Choroid plexus epithelial cell (primary cell): ENCODE measurements at regions not wholly inside any gene's neighbourhood (a gene's known extent, or its start where the extent isn't known, plus 50 kb on each side); places are given as distances from the start of the nearest gene placed in this dataset.

Experiments
- DNase-seq: peaks from one replicate; pipeline ENCODE4 v3.0.0-alpha.2; 2010; ENCODE audit warnings: low read depth
- H3K4me3 ChIP-seq: 2 replicates; pipeline ENCODE4 v1.5.1; 2011; ENCODE audit warnings: low read depth, mild to moderate bottlenecking, control low read depth, low read length, moderate library complexity
- TF ChIP-seq, protein P1 (sequence below): conservative IDR thresholded peaks from 2 replicates; pipeline ENCODE4 v1.5.1; 2011; ENCODE audit warnings: low read depth, mild to moderate bottlenecking, control low read depth, inconsistent platforms, low read length, moderate library complexity

DNA sequence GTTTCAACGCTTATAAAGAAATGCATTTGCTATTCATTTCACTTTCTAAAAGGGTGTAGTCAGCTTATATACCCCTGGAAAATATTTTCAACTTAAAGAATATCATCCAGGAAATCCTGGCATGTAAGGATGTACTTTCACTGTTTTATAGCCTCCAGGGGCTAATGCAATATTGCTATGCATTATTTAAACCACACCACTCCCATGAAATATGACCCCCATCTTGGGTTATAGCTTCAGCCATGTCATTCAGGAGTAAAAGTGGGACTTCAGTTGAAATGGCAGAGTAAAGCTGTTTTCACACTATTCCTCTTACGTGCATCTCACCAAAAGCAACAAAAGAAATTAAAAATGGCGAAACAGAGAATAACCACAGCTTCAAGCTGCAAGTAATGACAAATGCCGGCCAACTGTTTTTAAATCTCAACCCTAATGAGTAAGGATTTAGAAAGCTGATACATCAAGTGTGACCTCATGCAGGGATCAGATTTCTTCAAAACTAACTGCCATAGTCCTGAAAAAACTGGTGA lies 84.5 kb downstream of the COL6A6 start:
- peak; percentile 12 for DNase-seq
- TF ChIP-seq, protein P1, sequence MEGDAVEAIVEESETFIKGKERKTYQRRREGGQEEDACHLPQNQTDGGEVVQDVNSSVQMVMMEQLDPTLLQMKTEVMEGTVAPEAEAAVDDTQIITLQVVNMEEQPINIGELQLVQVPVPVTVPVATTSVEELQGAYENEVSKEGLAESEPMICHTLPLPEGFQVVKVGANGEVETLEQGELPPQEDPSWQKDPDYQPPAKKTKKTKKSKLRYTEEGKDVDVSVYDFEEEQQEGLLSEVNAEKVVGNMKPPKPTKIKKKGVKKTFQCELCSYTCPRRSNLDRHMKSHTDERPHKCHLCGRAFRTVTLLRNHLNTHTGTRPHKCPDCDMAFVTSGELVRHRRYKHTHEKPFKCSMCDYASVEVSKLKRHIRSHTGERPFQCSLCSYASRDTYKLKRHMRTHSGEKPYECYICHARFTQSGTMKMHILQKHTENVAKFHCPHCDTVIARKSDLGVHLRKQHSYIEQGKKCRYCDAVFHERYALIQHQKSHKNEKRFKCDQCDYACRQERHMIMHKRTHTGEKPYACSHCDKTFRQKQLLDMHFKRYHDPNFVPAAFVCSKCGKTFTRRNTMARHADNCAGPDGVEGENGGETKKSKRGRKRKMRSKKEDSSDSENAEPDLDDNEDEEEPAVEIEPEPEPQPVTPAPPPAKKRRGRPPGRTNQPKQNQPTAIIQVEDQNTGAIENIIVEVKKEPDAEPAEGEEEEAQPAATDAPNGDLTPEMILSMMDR: no peak
- H3K4me3 ChIP-seq: no peak overlapping the region

DNA sequence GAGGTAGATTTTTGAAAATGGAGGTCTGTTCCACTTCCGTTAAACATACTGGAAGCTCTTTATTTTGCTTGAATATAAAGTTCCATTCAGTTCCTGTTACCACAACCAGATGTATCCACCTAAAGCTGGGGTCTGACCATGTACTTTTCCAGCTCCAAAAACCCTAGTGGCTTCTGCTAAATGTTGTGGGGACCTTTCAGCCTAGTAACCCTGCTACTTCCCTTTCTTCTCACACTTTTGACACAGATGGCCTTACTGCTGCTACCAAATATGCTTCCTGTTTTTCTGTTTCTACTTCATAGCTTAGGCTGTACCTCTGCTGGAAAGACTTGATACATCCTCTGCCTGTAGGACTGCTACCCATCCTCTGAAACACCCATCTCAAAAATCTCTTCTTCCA lies 87.8 kb downstream of the COL6A6 start:
- DNase-seq: no peak
- TF ChIP-seq, protein P1: no peak
- no peak overlapping the region for H3K4me3 ChIP-seq

DNA sequence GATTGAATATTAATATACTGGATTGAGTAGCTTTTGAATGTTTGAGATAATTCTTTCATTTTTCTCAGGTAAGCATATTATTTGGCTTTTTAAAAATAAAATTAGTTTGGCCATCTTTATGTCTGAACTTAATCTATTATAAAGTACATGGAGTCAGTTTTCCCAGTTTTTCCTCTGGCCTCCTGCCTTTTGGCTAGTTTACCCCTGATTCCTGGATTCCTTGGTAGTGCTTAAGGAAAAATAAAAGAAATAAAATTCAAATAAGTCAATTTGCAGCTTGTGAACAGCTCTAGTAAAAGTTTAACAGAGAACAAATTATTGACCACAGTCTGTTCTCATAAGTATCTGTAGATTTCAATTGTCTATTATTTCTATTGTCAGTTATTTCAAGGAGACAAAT lies 89.4 kb downstream of the COL6A6 start:
- TF ChIP-seq, protein P1: no peak
- DNase-seq: no peak
- no peak overlapping the region for H3K4me3 ChIP-seq

DNA sequence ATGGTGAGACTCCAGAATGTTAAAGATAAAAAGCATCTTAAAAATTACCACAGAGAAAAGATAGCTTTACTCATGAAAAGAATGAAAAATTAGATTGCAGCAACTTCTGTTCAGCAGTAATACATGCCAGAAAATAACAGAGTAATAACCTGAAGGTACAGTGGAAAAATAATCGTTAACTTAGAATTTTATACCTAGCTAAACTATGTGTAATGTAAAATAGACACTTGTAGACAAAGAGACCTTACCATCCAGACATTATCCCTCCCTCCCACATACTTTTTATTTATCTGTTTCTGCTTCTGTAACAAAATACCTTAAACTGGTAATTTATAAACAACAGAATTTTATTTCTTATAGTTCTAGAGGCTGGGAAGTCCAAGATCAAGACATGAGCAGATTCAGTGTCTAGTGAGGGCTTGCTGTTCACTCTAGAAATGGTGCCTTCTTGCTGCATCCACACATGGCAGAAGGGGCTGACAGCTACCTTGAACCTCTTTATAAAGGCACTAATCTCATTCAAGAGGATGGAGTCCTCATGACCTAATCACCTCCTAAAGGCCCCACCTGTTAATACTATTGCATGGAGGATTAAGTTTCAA lies 90.7 kb downstream of the COL6A6 start:
- DNase-seq: no peak
- TF ChIP-seq, protein P1: no peak
- H3K4me3 ChIP-seq: no peak overlapping the region

DNA sequence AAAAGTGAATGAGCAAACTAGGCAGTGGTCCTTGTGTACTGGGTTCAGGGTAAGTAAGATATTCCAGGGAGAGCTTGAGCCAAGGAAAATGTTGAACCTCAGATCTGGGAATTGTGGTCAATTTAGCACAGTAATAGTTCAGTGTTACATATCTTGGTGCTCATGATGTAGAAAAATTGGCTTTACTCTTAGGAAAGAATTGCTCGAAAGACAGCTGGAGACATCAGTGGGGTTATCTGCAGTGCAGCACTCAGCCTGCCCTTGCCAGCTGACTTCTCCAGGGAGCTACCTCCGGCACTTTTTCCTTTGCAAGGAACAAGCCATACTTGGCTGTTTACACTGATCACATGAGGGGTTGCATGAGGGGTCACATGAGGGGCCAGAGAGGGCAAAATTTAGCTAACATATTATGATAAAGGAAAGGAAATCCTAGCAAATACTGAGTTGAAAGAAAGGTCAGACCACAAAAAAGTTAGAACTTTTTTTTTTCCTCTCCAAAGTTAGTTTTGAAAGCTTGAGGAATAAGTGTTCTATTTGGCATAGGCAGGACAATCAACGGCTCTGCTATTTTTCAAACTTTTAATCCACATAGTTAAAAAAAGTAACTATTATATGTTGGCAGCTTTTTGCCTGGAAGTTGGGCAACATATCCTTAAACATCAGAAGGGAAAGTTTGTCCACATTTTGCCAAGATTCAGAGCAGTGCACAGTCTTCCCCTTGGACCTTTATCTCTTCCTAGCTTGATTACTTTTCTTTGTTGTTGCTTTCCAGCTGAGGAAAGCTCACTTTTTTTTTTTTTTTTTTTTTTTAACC lies 92.4 kb downstream of the COL6A6 start:
- TF ChIP-seq, protein P1: no peak
- DNase-seq: peak; percentile 41

DNA sequence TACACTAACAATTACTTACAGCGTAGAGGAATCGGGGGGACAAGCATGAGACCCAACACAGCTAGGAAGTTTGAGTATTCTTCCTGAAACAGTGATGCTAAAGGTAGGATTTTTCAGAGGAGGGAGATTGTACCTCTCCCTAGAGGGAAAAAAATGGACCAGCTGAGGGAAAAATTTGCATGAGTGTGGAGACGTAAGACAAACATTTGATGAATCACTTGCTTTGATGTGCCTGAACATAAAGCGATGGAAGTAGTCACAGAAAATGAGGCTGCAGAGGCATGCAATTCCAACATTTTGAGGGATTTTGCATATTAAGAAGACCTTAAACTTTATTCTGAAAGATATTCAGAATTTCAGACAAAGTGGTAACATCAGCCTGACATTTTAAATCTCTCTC lies 102.2 kb downstream of the COL6A6 start:
- TF ChIP-seq, protein P1: no peak
- H3K4me3 ChIP-seq: no peak overlapping the region
- DNase-seq: no peak

More for the DNA sequence above, 92.4 kb downstream of the COL6A6 start:
- H3K4me3 ChIP-seq: no peak overlapping the region

DNA sequence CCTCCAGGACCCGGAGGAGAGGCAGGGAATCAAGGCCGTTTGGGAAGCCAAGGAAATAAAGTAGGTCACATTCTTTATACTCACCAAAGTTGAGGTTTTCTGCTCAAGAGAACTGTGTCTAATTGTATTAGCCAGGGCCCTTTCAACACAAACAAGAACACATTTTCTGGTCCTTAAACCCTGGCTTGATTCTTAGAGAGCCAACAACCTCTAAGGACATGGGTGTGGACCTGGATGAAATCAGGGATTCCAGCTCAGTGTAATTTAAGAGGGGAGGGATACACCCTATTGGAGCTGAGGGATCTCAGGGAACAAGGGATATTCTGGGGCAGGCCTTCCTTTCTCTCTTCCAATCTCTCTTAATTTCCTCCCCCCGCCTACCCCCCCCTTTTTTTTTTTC lies 104.8 kb downstream of the COL6A6 start:
- no peak for DNase-seq
- H3K4me3 ChIP-seq: no peak overlapping the region
- TF ChIP-seq, protein P1: no peak
